SKM-1 (cell line): ENCODE measurements at regions not wholly inside any gene's neighbourhood (a gene's known extent, or its start where the extent isn't known, plus 50 kb on each side); places are given as distances from the start of the nearest gene placed in this dataset.

Source experiments
- DNase-seq: peaks from one replicate; lab custom pipeline; 2025; ENCODE audit not compliant: unreplicated experiment; lab: John Stamatoyannopoulos, UW

GRCh38 chr4:29521281-29521680 lies 1198.9 kb upstream of the PCDH7 start:
- no peak for DNase-seq

- DNase-seq, result no peak
Measured at GRCh38 chr4:29536745-29537144, 1183.4 kb upstream of the PCDH7 start.

GRCh38 chr4:29538889-29539646 lies 1181.1 kb upstream of the PCDH7 start:
- no peak for DNase-seq

- DNase-seq, result no peak
Measured at GRCh38 chr4:29540439-29541102, 1179.6 kb upstream of the PCDH7 start.

- DNase-seq, result no peak
Measured at GRCh38 chr4:29541757-29542156, 1178.4 kb upstream of the PCDH7 start.

- no peak for DNase-seq
Measured at GRCh38 chr4:29549342-29549741, 1170.8 kb upstream of the PCDH7 start.

GRCh38 chr4:29551821-29552220 lies 1168.3 kb upstream of the PCDH7 start:
- no peak for DNase-seq

GRCh38 chr4:29553846-29554245 lies 1166.3 kb upstream of the PCDH7 start:
- DNase-seq, result no peak

GRCh38 chr4:29558789-29559188 lies 1161.4 kb upstream of the PCDH7 start:
- DNase-seq, result no peak

- DNase-seq, result no peak
Measured at GRCh38 chr4:29559286-29559685, 1160.9 kb upstream of the PCDH7 start.

GRCh38 chr4:29560452-29560851 lies 1159.7 kb upstream of the PCDH7 start:
- no peak for DNase-seq

GRCh38 chr4:29565256-29565655 lies 1154.9 kb upstream of the PCDH7 start:
- DNase-seq, result no peak

- no peak for DNase-seq
Measured at GRCh38 chr4:29566371-29566770, 1153.8 kb upstream of the PCDH7 start.

- no peak for DNase-seq
Measured at GRCh38 chr4:29571322-29571721, 1148.8 kb upstream of the PCDH7 start.

- no peak for DNase-seq
Measured at GRCh38 chr4:29578329-29578728, 1141.8 kb upstream of the PCDH7 start.

GRCh38 chr4:29581457-29581856 lies 1138.7 kb upstream of the PCDH7 start:
- DNase-seq, result no peak

GRCh38 chr4:29588617-29589016 lies 1131.6 kb upstream of the PCDH7 start:
- no peak for DNase-seq

- DNase-seq, result no peak
Measured at GRCh38 chr4:29596228-29596627, 1123.9 kb upstream of the PCDH7 start.

GRCh38 chr4:29619168-29619567 lies 1101.0 kb upstream of the PCDH7 start:
- DNase-seq, result no peak

- no peak for DNase-seq
Measured at GRCh38 chr4:29632199-29632598, 1088.0 kb upstream of the PCDH7 start.

GRCh38 chr4:29636961-29637360 lies 1083.2 kb upstream of the PCDH7 start:
- no peak for DNase-seq

- no peak for DNase-seq
Measured at GRCh38 chr4:29653221-29653620, 1066.9 kb upstream of the PCDH7 start.

- no peak for DNase-seq
Measured at GRCh38 chr4:29680644-29681043, 1039.5 kb upstream of the PCDH7 start.
